HepG2 (cell line): ENCODE measurements at regions not wholly inside any gene's neighbourhood (a gene's known extent, or its start where the extent isn't known, plus 50 kb on each side); places are given as distances from the start of the nearest gene placed in this dataset.

Experiments used
- CENPT ChIP-seq: sonication (generic); formaldehyde crosslinking; IDR thresholded peaks from 2 replicates; pipeline ENCODE4 v1.8.0; 2022; ENCODE audit warnings: low read depth, mild to moderate bottlenecking, moderate library complexity, missing genetic modification reagents
- FOXJ3 ChIP-seq: sonication (generic); formaldehyde crosslinking; IDR thresholded peaks from 2 replicates; pipeline ENCODE4 v1.4.0; 2020; ENCODE audit warnings: missing genetic modification reagents, mild to moderate bottlenecking, borderline replicate concordance
- LCORL ChIP-seq, 2 experiments: fragments of 450-650 bp in 1 of 2; sonication (generic) in 1 of 2; formaldehyde crosslinking in 1 of 2; IDR thresholded peaks; 2 replicates each; pipeline versions ENCODE4 v1.5.0 to v1.6.1; 2017 to 2020; ENCODE audit warnings: antibody characterized with exemption in 1 of 2, missing genetic modification reagents in 1 of 2
- PRDM10 ChIP-seq: sonication (generic); formaldehyde crosslinking; IDR thresholded peaks from 2 replicates; pipeline ENCODE4 v1.4.0; 2020; ENCODE audit warnings: low read depth, missing genetic modification reagents
- SNAPC2 ChIP-seq: sonication (generic); formaldehyde crosslinking; IDR thresholded peaks from 2 replicates; pipeline ENCODE4 v1.8.1; 2022; ENCODE audit warnings: mild to moderate bottlenecking, missing genetic modification reagents
- STAT6 ChIP-seq: sonication (generic); formaldehyde crosslinking; IDR thresholded peaks from 2 replicates; pipeline ENCODE4 v1.4.0; 2020; ENCODE audit warnings: missing genetic modification reagents, mild to moderate bottlenecking, borderline replicate concordance
- ZNF232 ChIP-seq: sonication (generic); formaldehyde crosslinking; IDR thresholded peaks from 2 replicates; pipeline ENCODE4 v1.4.0; 2020; ENCODE audit warnings: missing genetic modification reagents, borderline replicate concordance
- ZNF263 ChIP-seq: sonication (generic); formaldehyde crosslinking; IDR thresholded peaks from 2 replicates; pipeline ENCODE4 v1.4.0; 2020; ENCODE audit warnings: missing genetic modification reagents
- ZNF30 ChIP-seq: sonication (generic); formaldehyde crosslinking; IDR thresholded peaks from 2 replicates; pipeline ENCODE4 v1.5.0; 2020; ENCODE audit warnings: mild to moderate bottlenecking, missing genetic modification reagents
- ZNF326 ChIP-seq: sonication (generic); formaldehyde crosslinking; IDR thresholded peaks from 2 replicates; pipeline ENCODE4 v1.4.0; 2020; ENCODE audit warnings: missing genetic modification reagents, borderline replicate concordance
- ZNF383 ChIP-seq: sonication (generic); formaldehyde crosslinking; IDR thresholded peaks from 2 replicates; pipeline ENCODE4 v1.4.0; 2020; ENCODE audit warnings: missing genetic modification reagents, mild to moderate bottlenecking, borderline replicate concordance
- ZNF407 ChIP-seq: sonication (generic); formaldehyde crosslinking; IDR thresholded peaks from one replicate; pipeline ENCODE4 v1.5.1; 2020; ENCODE audit warnings: mild to moderate bottlenecking, missing genetic modification reagents; ENCODE audit errors: not compliant biosample characterization
- ZNF816 ChIP-seq: sonication (generic); formaldehyde crosslinking; IDR thresholded peaks from 2 replicates; pipeline ENCODE4 v1.8.0; 2022; ENCODE audit warnings: missing genetic modification reagents, mild to moderate bottlenecking, borderline replicate concordance
- ZSCAN20 ChIP-seq: sonication (generic); formaldehyde crosslinking; IDR thresholded peaks from 2 replicates; pipeline ENCODE4 v1.4.0; 2020; ENCODE audit warnings: missing genetic modification reagents, mild to moderate bottlenecking, borderline replicate concordance

- TF ChIP-seq ZNF407 (CRISPR knock-in tag) (no peak), CENPT (no peak), FOXJ3 (CRISPR knock-in tag) (peak; percentile 23; the same call in 1 of the 2 replicates), ZNF816 (CRISPR knock-in tag) (no peak), ZNF263 (CRISPR knock-in tag) (no peak), SNAPC2 (CRISPR knock-in tag) (no peak), ZSCAN20 (CRISPR knock-in tag) (no peak), STAT6 (no peak), ZNF326 (CRISPR knock-in tag) (no peak), ZNF30 (no peak), PRDM10 (CRISPR knock-in tag) (no peak), LCORL (IDR thresholded peaks at IDR 0.05) (no peak), LCORL (CRISPR knock-in tag; IDR thresholded peaks at IDR 0.05) (no peak), ZNF383 (CRISPR knock-in tag) (no peak), ZNF232 (no peak)
These were observed 139.0 kb upstream of the GUCY1A2 start (continued) for GRCh38 chr11:107157146-107157808.
